IMR-90 (cell line): ENCODE measurements at regions not wholly inside any gene's neighbourhood (a gene's known extent, or its start where the extent isn't known, plus 50 kb on each side); places are given as distances from the start of the nearest gene placed in this dataset.

Experiments used
- ATAC-seq: fragments of 200-7000 bp; cut with Tn5 transposase; 2 replicates; pipeline ENCODE4 v1.9.1; 2020; ENCODE audit warnings: low read depth, mild to moderate bottlenecking, moderate library complexity
- BruUV-seq: library from RNA; stranded (reverse); fragments of 400-500 nt; replicated peaks from 2 replicates; lab custom pipeline; 2021; lab: Mats Ljungman, UMichigan
- CTCF ChIA-PET: fragments of 300-600 bp; formaldehyde crosslinking; extraction: SDS; loops from one replicate; lab custom pipeline; 2021; ENCODE audit warnings: antibody characterized with exemption; lab: Yijun Ruan, JAX
- POLR2A ChIA-PET: fragments of 300-600 bp; sonication (Branson Sonifier 250); formaldehyde crosslinking; loops from one replicate; lab custom pipeline; 2022; ENCODE audit warnings: antibody characterized with exemption; ENCODE audit not compliant: unreplicated experiment; lab: Charles Lee
- DNase-seq: peaks from one replicate; pipeline ENCODE4 v3.0.0; 2013
- H2AFZ ChIP-seq: replicated peaks from 2 replicates; pipeline ENCODE3; 2013; ENCODE audit warnings: low read length, mild to moderate bottlenecking; ENCODE audit not compliant: poor library complexity
- H2AK5ac ChIP-seq: 2 replicates; pipeline ENCODE4 v1.6.1; 2013; ENCODE audit warnings: low read depth, low read length, inconsistent platforms
- H2AK9ac ChIP-seq: replicated peaks from 2 replicates; pipeline ENCODE3; 2013; ENCODE audit warnings: mild to moderate bottlenecking, low read depth, low read length, moderate library complexity; ENCODE audit not compliant: poor library complexity
- H2BK120ac ChIP-seq: 2 replicates; pipeline ENCODE4 v1.6.1; 2013; ENCODE audit warnings: low read depth, low read length, inconsistent platforms
- H2BK15ac ChIP-seq: 3 replicates; pipeline ENCODE4 v1.6.1; 2013; ENCODE audit warnings: low read depth, low read length, inconsistent platforms
- H2BK20ac ChIP-seq: 2 replicates; pipeline ENCODE4 v1.6.1; 2013; ENCODE audit warnings: low read depth, mild to moderate bottlenecking, inconsistent platforms, low read length, moderate library complexity
- H2BK5ac ChIP-seq: 2 replicates; pipeline ENCODE4 v1.6.1; 2013; ENCODE audit warnings: mild to moderate bottlenecking, low read depth, low read length, inconsistent platforms; ENCODE audit not compliant: poor library complexity, severe bottlenecking
- H3K14ac ChIP-seq: replicated peaks from 2 replicates; pipeline ENCODE4 v1.6.1; 2013; ENCODE audit warnings: low read depth, low read length, inconsistent platforms
- H3K18ac ChIP-seq: 2 replicates; pipeline ENCODE4 v1.6.1; 2013; ENCODE audit warnings: low read depth, low read length, control low read depth
- H3K23ac ChIP-seq: 2 replicates; pipeline ENCODE4 v1.6.1; 2013; ENCODE audit warnings: low read depth, low read length, inconsistent platforms
- H3K27ac ChIP-seq: 2 replicates; pipeline ENCODE4 v1.5.1; 2013; ENCODE audit warnings: mild to moderate bottlenecking, control low read depth, low read length; ENCODE audit not compliant: insufficient read depth
- H3K27me3 ChIP-seq: 2 replicates; pipeline ENCODE4 v1.6.1; 2013; ENCODE audit warnings: low read length; ENCODE audit not compliant: control insufficient read depth, insufficient read depth
- H3K36me3 ChIP-seq: 2 replicates; pipeline ENCODE4 v1.6.1; 2013; ENCODE audit warnings: low read length, mixed read lengths; ENCODE audit not compliant: control insufficient read depth, insufficient read depth
- H3K4ac ChIP-seq: 2 replicates; pipeline ENCODE4 v1.6.1; 2013; ENCODE audit warnings: low read depth, low read length, inconsistent platforms
- H3K4me1 ChIP-seq: 2 replicates; pipeline ENCODE4 v1.6.1; 2013; ENCODE audit warnings: low read length, mixed read lengths; ENCODE audit not compliant: control insufficient read depth, insufficient read depth
- H3K4me2 ChIP-seq: 2 replicates; pipeline ENCODE4 v1.6.1; 2013; ENCODE audit warnings: low read depth, mild to moderate bottlenecking, control low read depth, low read length, moderate library complexity
- H3K4me3 ChIP-seq: 2 replicates; pipeline ENCODE4 v1.5.1; 2013; ENCODE audit warnings: low read depth, mild to moderate bottlenecking, control low read depth, low read length, moderate library complexity; ENCODE audit not compliant: insufficient read depth
- H3K56ac ChIP-seq: 2 replicates; pipeline ENCODE4 v1.6.1; 2013; ENCODE audit warnings: low read length, inconsistent platforms; ENCODE audit not compliant: insufficient read depth; ENCODE audit errors: extremely low read depth
- H3K79me1 ChIP-seq, 2 experiments: 2 replicates each; pipeline ENCODE4 v1.6.1; 2013; ENCODE audit warnings: low read length in 2 of 2, inconsistent platforms in 1 of 2, low read depth in 1 of 2
- H3K9ac ChIP-seq: 2 replicates; pipeline ENCODE4 v1.6.1; 2013; ENCODE audit warnings: low read depth, low read length, control low read depth
- H3K9me1 ChIP-seq: 2 replicates; pipeline ENCODE4 v1.6.1; 2013; ENCODE audit warnings: low read length, inconsistent platforms; ENCODE audit not compliant: insufficient read depth
- H3K9me3 ChIP-seq: 2 replicates; pipeline ENCODE4 v1.6.1; 2013; ENCODE audit warnings: low read length; ENCODE audit not compliant: control insufficient read depth, insufficient read depth
- H4K20me1 ChIP-seq: 2 replicates; pipeline ENCODE4 v1.6.1; 2013; ENCODE audit warnings: low read length, inconsistent platforms; ENCODE audit not compliant: insufficient read depth
- H4K5ac ChIP-seq: 2 replicates; pipeline ENCODE4 v1.6.1; 2013; ENCODE audit warnings: mild to moderate bottlenecking, low read depth, low read length, control low read depth
- H4K8ac ChIP-seq, 2 experiments: 2 replicates each; pipeline ENCODE4 v1.6.1; 2013; ENCODE audit warnings: low read depth in 2 of 2, low read length in 2 of 2, control low read depth in 1 of 2, inconsistent platforms in 1 of 2
- H4K91ac ChIP-seq: 2 replicates; pipeline ENCODE4 v1.6.1; 2013; ENCODE audit warnings: low read depth, low read length, inconsistent platforms; ENCODE audit not compliant: insufficient read depth
- BHLHE40 ChIP-seq: fragments of 150-350 bp; IDR thresholded peaks from 2 replicates; pipeline ENCODE4 v1.6.1; 2016; ENCODE audit warnings: mild to moderate bottlenecking, low read depth, low read length
- CEBPB ChIP-seq: IDR thresholded peaks from 2 replicates; pipeline ENCODE4 v1.6.1; 2012; ENCODE audit warnings: low read depth, low read length, improper control_type of control experiment
- CHD1 ChIP-seq: IDR thresholded peaks from 2 replicates; pipeline ENCODE4 v1.6.1; 2012; ENCODE audit warnings: low read depth, low read length, improper control_type of control experiment
- CTCF ChIP-seq: conservative IDR thresholded peaks from 2 replicates; pipeline ENCODE4 v1.5.1; 2012; ENCODE audit warnings: mild to moderate bottlenecking, low read depth, low read length, improper control_type of control experiment
- ELK1 ChIP-seq: fragments of 150-350 bp; IDR thresholded peaks from 2 replicates; pipeline ENCODE4 v1.6.1; 2016; ENCODE audit warnings: low read depth, mild to moderate bottlenecking, low read length, moderate library complexity, borderline replicate concordance
- FOS ChIP-seq: fragments of 150-350 bp; IDR thresholded peaks from 2 replicates; pipeline ENCODE4 v1.6.1; 2016; ENCODE audit warnings: low read depth, low read length
- MAFK ChIP-seq: IDR thresholded peaks from 2 replicates; pipeline ENCODE4 v1.6.1; 2012; ENCODE audit warnings: low read depth, low read length, improper control_type of control experiment
- MAZ ChIP-seq: IDR thresholded peaks from 2 replicates; pipeline ENCODE4 v1.6.1; 2012; ENCODE audit warnings: low read depth, mild to moderate bottlenecking, low read length, improper control_type of control experiment, moderate library complexity, borderline replicate concordance
- MXI1 ChIP-seq: IDR thresholded peaks from 2 replicates; pipeline ENCODE4 v1.6.1; 2012; ENCODE audit warnings: low read depth, mild to moderate bottlenecking, low read length, moderate library complexity, borderline replicate concordance
- NFE2L2 ChIP-seq: fragments of 150-350 bp; IDR thresholded peaks from 2 replicates; pipeline ENCODE4 v1.6.1; 2016; ENCODE audit warnings: low read depth, mild to moderate bottlenecking, low read length
- POLR2A ChIP-seq: IDR thresholded peaks from 2 replicates; pipeline ENCODE4 v1.6.1; 2012; ENCODE audit warnings: mild to moderate bottlenecking, low read depth, low read length
- RAD21 ChIP-seq: IDR thresholded peaks from 2 replicates; pipeline ENCODE4 v1.6.1; 2012; ENCODE audit warnings: low read length, improper control_type of control experiment
- RCOR1 ChIP-seq: IDR thresholded peaks from 2 replicates; pipeline ENCODE4 v1.6.1; 2012; ENCODE audit warnings: mild to moderate bottlenecking, low read length, improper control_type of control experiment; ENCODE audit not compliant: insufficient replicate concordance
- RFX5 ChIP-seq: IDR thresholded peaks from 2 replicates; pipeline ENCODE4 v1.8.0; 2012; ENCODE audit warnings: low read depth, mild to moderate bottlenecking, low read length, moderate library complexity
- SMC3 ChIP-seq: fragments of 150-350 bp; IDR thresholded peaks from 2 replicates; pipeline ENCODE4 v1.6.1; 2016; ENCODE audit warnings: low read depth, mild to moderate bottlenecking, antibody characterized with exemption, low read length, moderate library complexity
- USF2 ChIP-seq: fragments of 150-350 bp; IDR thresholded peaks from 2 replicates; pipeline ENCODE4 v1.6.1; 2017; ENCODE audit warnings: mild to moderate bottlenecking, antibody characterized with exemption, low read length, low read depth
- WGBS, 2 experiments: methylation state at CpG; one replicate each; pipeline versions ENCODE4 v1.1.5 to v1.1.7; 2013; ENCODE audit warnings: missing lambda C conversion rate in 2 of 2; ENCODE audit not compliant: insufficient read length in 1 of 2; ENCODE audit errors: extremely low coverage in 2 of 2; 5-methylcytosine and 5-hydroxymethylcytosine counted together
- dilution Hi-C: fragments of 300-500 bp; cut with HindIII; formaldehyde crosslinking; loops from one replicate; pipeline ENCODE4 v1.14.3; 2018; ENCODE audit warnings: low sequenced_read_pairs; ENCODE audit not compliant: unreplicated experiment
- in situ Hi-C: fragments of 300-500 bp; cut with MboI; formaldehyde crosslinking; loops from 3 replicates; pipeline ENCODE4 v1.14.3; 2019; ENCODE audit warnings: low sequenced_read_pairs, inconsistent platforms, mixed read lengths
- intact Hi-C: fragments of 100-400 bp; cut with micrococcal nuclease; formaldehyde crosslinking; loops from 2 replicates; pipeline ENCODE4 v1.10.0; 2022

GRCh38 chr7:42617806-42618457 lies 293.9 kb downstream of the C7orf25 start:
- ATAC-seq: no peak
- Histone ChIP-seq H4K8ac (no peak overlapping the region), H4K20me1 (no peaks in the 10 kb centered on the region), H3K56ac (no peak overlapping the region), H3K36me3 (no peaks in the 10 kb centered on the region), H3K27me3 (no peaks in the 10 kb centered on the region; the same call in 1 of the 2 replicates), H3K4me1 (no peaks in the 10 kb centered on the region), H2BK5ac (no peak overlapping the region), H2AK9ac (no peak overlapping the region), H4K91ac (no peak overlapping the region), H2BK120ac (no peak overlapping the region), H2AK5ac (no peak overlapping the region), H3K18ac (no peak overlapping the region), H3K27ac (no peak overlapping the region), H3K9me1 (no peaks in the 10 kb centered on the region), H3K4me2 (no peak overlapping the region), H3K9me3 (no peaks in the 10 kb centered on the region), H2AFZ (no peak overlapping the region), H3K23ac (no peak overlapping the region), H3K4me3 (no peak overlapping the region), H2BK15ac (no peak overlapping the region), H3K14ac (no peak overlapping the region), H3K4ac (no peak overlapping the region), H3K9ac (no peak overlapping the region), H4K5ac (no peak overlapping the region), H2BK20ac (no peak overlapping the region), H3K79me1 (no peaks in the 10 kb centered on the region)
- POLR2A ChIA-PET: no interaction called here
- no peak for DNase-seq
- WGBS, 2 experiments: 19% methylated on average over 2 of the region's 8 CpGs; no CpG with 5 or more reads in 1 of the 2 experiments
- no TSS peak for BruUV-seq
- CTCF ChIA-PET: no interaction called here
- intact Hi-C loops (no loop called here), dilution Hi-C loops (no loop called here), in situ Hi-C loops (no loop called here)
- no peak for TF ChIP-seq CHD1
- no peak for TF ChIP-seq MAFK
- TF ChIP-seq CEBPB: no peak
- no peak for TF ChIP-seq RAD21
- TF ChIP-seq SMC3: no peak
- TF ChIP-seq NFE2L2: no peak
- TF ChIP-seq MXI1: no peak
- TF ChIP-seq BHLHE40: no peak
- no peak for TF ChIP-seq POLR2A
- TF ChIP-seq FOS: no peak
- no peak for TF ChIP-seq CTCF
- no peak for TF ChIP-seq MAZ
- TF ChIP-seq ELK1: no peak
- TF ChIP-seq RFX5: no peak
- TF ChIP-seq RCOR1: no peak
- no peak for TF ChIP-seq USF2
